RWPE2 (cell line): ENCODE measurements at regions not wholly inside any gene's neighbourhood (a gene's known extent, or its start where the extent isn't known, plus 50 kb on each side); places are given as distances from the start of the nearest gene placed in this dataset.

Source experiments
- ATAC-seq: fragments of 200-7000 bp; cut with Tn5 transposase; 3 replicates; pipeline ENCODE4 v1.9.1; 2021; ENCODE audit warnings: low read depth
- DNase-seq: peaks from one replicate; pipeline ENCODE4 v3.0.0-alpha.2; 2020; ENCODE audit warnings: low spot score
- H3K27ac ChIP-seq: fragments of 450-650 bp; 2 replicates; pipeline ENCODE4 v1.5.1; 2017; ENCODE audit warnings: mild to moderate bottlenecking; ENCODE audit not compliant: poor library complexity, severe bottlenecking
- H3K27me3 ChIP-seq: fragments of 250-450 bp; sonication (Bioruptor Pico); 2 replicates; pipeline ENCODE4 v1.5.1; 2021; ENCODE audit warnings: mild to moderate bottlenecking, moderate library complexity; ENCODE audit not compliant: insufficient read depth, poor library complexity, severe bottlenecking
- H3K36me3 ChIP-seq: fragments of 250-450 bp; sonication (Bioruptor Pico); 2 replicates; pipeline ENCODE4 v1.5.1; 2020; ENCODE audit warnings: low read depth, mild to moderate bottlenecking, moderate library complexity
- H3K4me1 ChIP-seq: fragments of 250-450 bp; sonication (Bioruptor Pico); 2 replicates; pipeline ENCODE4 v1.5.1; 2021; ENCODE audit warnings: mild to moderate bottlenecking, moderate library complexity; ENCODE audit not compliant: insufficient read depth, poor library complexity, severe bottlenecking
- H3K4me3 ChIP-seq: fragments of 250-450 bp; sonication (Bioruptor Pico); 2 replicates; pipeline ENCODE4 v1.5.1; 2021; ENCODE audit warnings: mild to moderate bottlenecking, moderate library complexity; ENCODE audit not compliant: severe bottlenecking
- H3K9me3 ChIP-seq: fragments of 250-450 bp; sonication (Bioruptor Pico); 2 replicates; pipeline ENCODE4 v1.5.1; 2021; ENCODE audit warnings: mild to moderate bottlenecking, moderate library complexity; ENCODE audit not compliant: severe bottlenecking
- TF ChIP-seq, protein P1 (sequence below): fragments of 450-650 bp; IDR thresholded peaks from one replicate; pipeline ENCODE4 v1.5.1; 2017; ENCODE audit warnings: mild to moderate bottlenecking, moderate library complexity; ENCODE audit not compliant: poor library complexity, severe bottlenecking

DNA sequence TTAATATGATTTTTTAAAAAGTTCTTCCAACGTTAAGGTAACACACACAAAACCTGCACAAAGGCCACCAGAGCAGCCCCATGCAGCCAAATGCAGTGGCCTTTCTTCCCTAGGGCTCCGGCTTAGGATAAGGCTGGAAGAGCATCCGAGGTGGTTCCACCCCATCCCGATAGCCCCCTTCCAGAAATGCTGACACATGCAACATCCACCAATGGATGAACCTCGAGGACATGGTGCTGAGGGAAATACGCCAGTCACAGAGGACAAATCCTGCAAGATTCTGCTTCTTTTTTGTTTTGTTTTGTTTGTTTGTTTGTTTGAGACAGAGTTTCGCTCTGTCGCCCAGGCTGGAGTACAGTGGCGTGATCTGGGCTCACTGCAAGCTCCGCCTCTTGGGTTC, 199.3 kb upstream of the NSMCE3 start:
- TF ChIP-seq, protein P1, sequence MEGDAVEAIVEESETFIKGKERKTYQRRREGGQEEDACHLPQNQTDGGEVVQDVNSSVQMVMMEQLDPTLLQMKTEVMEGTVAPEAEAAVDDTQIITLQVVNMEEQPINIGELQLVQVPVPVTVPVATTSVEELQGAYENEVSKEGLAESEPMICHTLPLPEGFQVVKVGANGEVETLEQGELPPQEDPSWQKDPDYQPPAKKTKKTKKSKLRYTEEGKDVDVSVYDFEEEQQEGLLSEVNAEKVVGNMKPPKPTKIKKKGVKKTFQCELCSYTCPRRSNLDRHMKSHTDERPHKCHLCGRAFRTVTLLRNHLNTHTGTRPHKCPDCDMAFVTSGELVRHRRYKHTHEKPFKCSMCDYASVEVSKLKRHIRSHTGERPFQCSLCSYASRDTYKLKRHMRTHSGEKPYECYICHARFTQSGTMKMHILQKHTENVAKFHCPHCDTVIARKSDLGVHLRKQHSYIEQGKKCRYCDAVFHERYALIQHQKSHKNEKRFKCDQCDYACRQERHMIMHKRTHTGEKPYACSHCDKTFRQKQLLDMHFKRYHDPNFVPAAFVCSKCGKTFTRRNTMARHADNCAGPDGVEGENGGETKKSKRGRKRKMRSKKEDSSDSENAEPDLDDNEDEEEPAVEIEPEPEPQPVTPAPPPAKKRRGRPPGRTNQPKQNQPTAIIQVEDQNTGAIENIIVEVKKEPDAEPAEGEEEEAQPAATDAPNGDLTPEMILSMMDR: no peak
- Histone ChIP-seq H3K27me3 (no peaks in the 10 kb centered on the region), H3K27ac (no peak overlapping the region), H3K9me3 (no peaks in the 10 kb centered on the region), H3K36me3 (no peaks in the 10 kb centered on the region), H3K4me1 (peaks cover 8% of the 10 kb centered on the region), H3K4me3 (no peak overlapping the region)
- ATAC-seq: no peak
- DNase-seq: no peak

DNA sequence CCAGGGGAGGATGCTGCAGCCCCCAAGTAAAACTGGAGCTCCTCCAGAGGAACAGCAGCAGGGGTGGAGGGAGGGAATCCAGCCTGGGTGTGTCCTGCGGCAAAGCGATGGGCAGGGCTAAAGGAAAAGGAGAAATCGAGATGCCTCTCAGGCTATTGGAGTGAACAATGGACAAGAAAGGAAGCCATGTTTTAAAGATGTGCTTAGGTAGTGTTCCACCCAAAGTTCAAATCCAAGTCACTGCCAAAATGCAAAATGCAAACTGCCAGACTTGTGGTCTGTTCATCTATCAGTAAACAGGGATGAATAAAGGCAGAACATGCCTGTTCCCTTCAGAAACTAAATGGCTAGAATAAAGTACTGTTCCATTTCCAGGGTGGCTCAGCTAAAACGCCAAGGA, 197.5 kb upstream of the NSMCE3 start:
- Histone ChIP-seq H3K36me3 (no peaks in the 10 kb centered on the region), H3K27me3 (peaks cover 7% of the 10 kb centered on the region), H3K4me3 (no peak overlapping the region), H3K9me3 (no peaks in the 10 kb centered on the region), H3K4me1 (peaks cover 8% of the 10 kb centered on the region), H3K27ac (no peak overlapping the region)
- no peak for ATAC-seq
- DNase-seq: no peak
- TF ChIP-seq, protein P1: no peak

DNA sequence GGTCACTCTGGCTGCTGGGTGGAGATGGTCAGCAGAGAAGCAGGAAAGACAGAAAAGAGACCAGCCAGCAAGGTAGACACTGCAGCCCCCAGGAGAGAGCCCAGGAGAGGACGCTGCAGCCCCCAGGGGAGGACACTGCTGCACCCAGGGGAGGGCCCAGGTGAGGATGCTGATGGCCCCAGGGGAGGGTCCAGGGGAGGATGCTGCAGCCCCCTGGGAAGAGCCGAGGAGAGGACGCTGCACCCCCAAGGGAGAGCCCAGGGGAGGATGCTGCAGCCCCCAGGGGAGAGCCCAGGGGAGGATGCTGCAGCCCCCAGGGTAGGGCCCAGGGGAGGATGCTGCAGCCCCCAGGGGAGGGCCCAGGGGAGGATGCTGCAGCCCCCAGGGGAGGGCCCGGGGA, 196.7 kb upstream of the NSMCE3 start:
- Histone ChIP-seq H3K9me3 (no peaks in the 10 kb centered on the region), H3K27ac (no peak overlapping the region), H3K4me1 (peaks cover 8% of the 10 kb centered on the region), H3K36me3 (no peaks in the 10 kb centered on the region), H3K27me3 (peaks cover 12% of the 10 kb centered on the region), H3K4me3 (no peak overlapping the region)
- TF ChIP-seq, protein P1: no peak
- DNase-seq: no peak
- no peak for ATAC-seq

DNA sequence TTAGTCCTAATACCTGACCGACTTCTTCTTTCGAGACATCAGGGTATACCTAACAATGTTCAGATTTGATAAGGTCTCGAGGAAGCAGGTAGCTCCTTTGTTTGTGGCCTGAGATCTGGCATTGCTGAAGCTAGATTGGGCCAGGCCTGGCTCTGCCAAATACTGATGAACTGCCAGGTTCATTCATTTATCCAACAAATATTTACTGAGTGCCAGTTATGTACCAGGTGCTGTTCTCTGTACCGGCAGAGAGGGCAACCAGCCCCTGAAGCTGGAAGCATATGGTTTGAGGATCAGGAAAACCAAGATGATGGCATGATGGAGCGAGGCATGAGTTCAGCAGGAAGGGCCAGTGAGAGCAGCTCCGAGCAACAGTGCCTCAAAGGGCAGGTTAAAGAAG, 196.2 kb upstream of the NSMCE3 start:
- TF ChIP-seq, protein P1: no peak
- no peak overlapping the region for H3K27ac ChIP-seq

DNA sequence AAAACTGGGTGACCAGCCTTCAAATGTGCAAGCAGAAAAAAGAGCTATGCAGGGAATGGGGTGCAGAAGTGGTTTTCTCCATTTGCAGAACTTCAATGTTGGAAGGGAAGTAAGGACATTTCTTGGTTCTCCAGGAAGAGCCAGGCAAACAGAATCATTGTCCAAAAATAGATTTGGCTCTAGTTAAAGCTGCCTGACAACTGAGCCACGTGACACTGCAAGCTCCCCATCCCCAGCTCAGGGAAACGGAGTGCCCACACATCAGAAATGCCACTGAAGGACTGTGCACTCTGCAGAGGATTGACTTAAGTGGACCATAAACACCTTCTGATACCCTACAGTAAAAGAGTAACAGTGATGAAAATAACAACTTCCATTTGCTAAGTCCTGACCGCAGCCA, 195.6 kb upstream of the NSMCE3 start:
- TF ChIP-seq, protein P1: no peak
- DNase-seq: no peak
- no peaks in the 10 kb centered on the region for H3K9me3 ChIP-seq
- H3K4me1 ChIP-seq: peaks cover 3% of the 10 kb centered on the region
- H3K27me3 ChIP-seq: peaks cover 12% of the 10 kb centered on the region
- no peak; the same call in 2 of the 3 replicates for ATAC-seq
- H3K4me3 ChIP-seq: no peak overlapping the region
- no peak overlapping the region for H3K27ac ChIP-seq
- H3K36me3 ChIP-seq: no peaks in the 10 kb centered on the region

More for the DNA sequence above, 196.2 kb upstream of the NSMCE3 start:
- no peak for DNase-seq
- Histone ChIP-seq H3K4me1 (peaks cover 8% of the 10 kb centered on the region), H3K4me3 (no peak overlapping the region), H3K36me3 (no peaks in the 10 kb centered on the region), H3K9me3 (no peaks in the 10 kb centered on the region), H3K27me3 (peaks cover 12% of the 10 kb centered on the region)
- no peak for ATAC-seq
